ENCODE measurements at regions not wholly inside any gene's neighbourhood (a gene's known extent, or its start where the extent isn't known, plus 50 kb on each side); places are given as distances from the start of the nearest gene placed in this dataset.

- ATAC-seq (ENCODE audit: low read depth) (no peak), DNase-seq (no peak)
- intact Hi-C loops (cut with micrococcal nuclease): no loop called here
- Histone ChIP-seq H3K79me2 (ENCODE audit: control insufficient read depth, insufficient read depth, low read length) (no peaks in the 10 kb centered on the region), H3K27ac (ENCODE audit: low read length in 2 of 2) (no peak overlapping the region), H3K4me1 (ENCODE audit: control insufficient read depth in 2 of 2, insufficient read depth in 2 of 2, low read length in 2 of 2) (no peaks in the 10 kb centered on the region), H3K36me3 (replicated peaks in 1 of 2; ENCODE audit: control extremely low read depth in 1 of 2, control insufficient read depth in 1 of 2, extremely low read depth in 1 of 2, insufficient read depth in 2 of 2, low read length in 1 of 2) (no peaks in the 10 kb centered on the region), H3K27me3 (replicated peaks in 1 of 4; ENCODE audit: control extremely low read depth in 1 of 4, control insufficient read depth in 3 of 4, insufficient read depth in 4 of 4, low read length in 3 of 4) (no peaks in the 10 kb centered on the region), H3K4me3 (ENCODE audit: control extremely low read depth in 1 of 5, extremely low read depth in 1 of 5, insufficient read depth in 1 of 5, low read depth in 2 of 5, low read length in 4 of 5) (no peak overlapping the region), H2AFZ (ENCODE audit: insufficient read depth, low read depth, low read length, poor library complexity, severe bottlenecking) (no peak overlapping the region), H4K20me1 (ENCODE audit: control insufficient read depth, insufficient read depth, low read length, poor library complexity, severe bottlenecking) (no peaks in the 10 kb centered on the region), H3K9ac (ENCODE audit: low read length) (no peak overlapping the region), H3K4me2 (replicated peaks; ENCODE audit: low read depth, low read length, poor library complexity, severe bottlenecking) (no peak overlapping the region), H3K9me3 (ENCODE audit: control extremely low read depth in 1 of 3, control insufficient read depth in 2 of 3, insufficient read depth in 1 of 3, low read length in 2 of 3) (no peaks in the 10 kb centered on the region)
- peaks cover 10% of the 10 kb centered on the region for H3K27me3 Mint-ChIP-seq
- no peaks in the 10 kb centered on the region for H3K4me1 Mint-ChIP-seq
- ChIA-PET CTCF (no interaction called here), POLR2A (no interaction called here)
- no peak overlapping the region for H3K4me3 Mint-ChIP-seq
- no peak for TF ChIP-seq EZH2 (IDR thresholded peaks at IDR 0.05; ENCODE audit: borderline replicate concordance, insufficient read depth, low read depth, low read length, poor library complexity, severe bottlenecking)
- no peak for TF ChIP-seq CTCF (IDR thresholded peaks at IDR 0.05)
- H3K27ac Mint-ChIP-seq: no peak overlapping the region
- H3K9me3 Mint-ChIP-seq (ENCODE audit: insufficient read depth): no peaks in the 10 kb centered on the region
Observed at GRCh38 chr3:182603501-182603900, 189.8 kb upstream of the ATP11B start.

- no peaks in the 10 kb centered on the region for H3K4me1 ChIP-seq (ENCODE audit: control insufficient read depth in 2 of 2, insufficient read depth in 2 of 2, low read length in 2 of 2)
- no peaks in the 10 kb centered on the region for H3K27me3 ChIP-seq (replicated peaks in 1 of 4; ENCODE audit: control extremely low read depth in 1 of 4, control insufficient read depth in 3 of 4, insufficient read depth in 4 of 4, low read length in 3 of 4)
- Mint-ChIP-seq H3K4me3 (no peak overlapping the region), H3K4me1 (no peaks in the 10 kb centered on the region), H3K9me3 (ENCODE audit: insufficient read depth) (no peaks in the 10 kb centered on the region), H3K27ac (no peak overlapping the region), H3K27me3 (peaks cover 19% of the 10 kb centered on the region)
- WGBS (ENCODE audit: insufficient coverage): no CpG with 5 or more reads among the region's 5 CpGs
- POLR2A ChIA-PET: no interaction called here
- ATAC-seq (ENCODE audit: low read depth): no peak
- no peak overlapping the region for H2AFZ ChIP-seq (ENCODE audit: insufficient read depth, low read depth, low read length, poor library complexity, severe bottlenecking)
- intact Hi-C loops (cut with micrococcal nuclease): no loop called here
- H3K27ac ChIP-seq (ENCODE audit: low read length in 2 of 2): no peak overlapping the region
- H3K4me2 ChIP-seq (replicated peaks; ENCODE audit: low read depth, low read length, poor library complexity, severe bottlenecking): no peak overlapping the region
- H3K4me3 ChIP-seq (ENCODE audit: control extremely low read depth in 1 of 5, extremely low read depth in 1 of 5, insufficient read depth in 1 of 5, low read depth in 2 of 5, low read length in 4 of 5): no peak overlapping the region
- no peak for TF ChIP-seq CTCF (IDR thresholded peaks at IDR 0.05)
- TF ChIP-seq EZH2 (IDR thresholded peaks at IDR 0.05; ENCODE audit: borderline replicate concordance, insufficient read depth, low read depth, low read length, poor library complexity, severe bottlenecking): no peak
- H3K9me3 ChIP-seq (ENCODE audit: control extremely low read depth in 1 of 3, control insufficient read depth in 2 of 3, insufficient read depth in 1 of 3, low read length in 2 of 3): no peaks in the 10 kb centered on the region
- no peak overlapping the region for H3K9ac ChIP-seq (ENCODE audit: low read length)
- no peaks in the 10 kb centered on the region for H4K20me1 ChIP-seq (ENCODE audit: control insufficient read depth, insufficient read depth, low read length, poor library complexity, severe bottlenecking)
- DNase-seq: no peak
- H3K79me2 ChIP-seq (ENCODE audit: control insufficient read depth, insufficient read depth, low read length): no peaks in the 10 kb centered on the region
- no peaks in the 10 kb centered on the region for H3K36me3 ChIP-seq (replicated peaks in 1 of 2; ENCODE audit: control extremely low read depth in 1 of 2, control insufficient read depth in 1 of 2, extremely low read depth in 1 of 2, insufficient read depth in 2 of 2, low read length in 1 of 2)
- CTCF ChIA-PET: no interaction called here
Observed at GRCh38 chr3:182605882-182606611, 187.3 kb upstream of the ATP11B start.
